ENCODE measurements at regions not wholly inside any gene's neighbourhood (a gene's known extent, or its start where the extent isn't known, plus 50 kb on each side); places are given as distances from the start of the nearest gene placed in this dataset.

GRCh38 chr5:36491856-36492255 is 114.5 kb upstream of the SLC1A3 start:
- no peaks in the 10 kb centered on the region for H3K9me3 ChIP-seq (replicated peaks in 1 of 2; ENCODE audit: control insufficient read depth in 1 of 2, insufficient read depth in 1 of 2, low read length in 2 of 2)
- H3K27ac ChIP-seq (ENCODE audit: low read depth in 1 of 2, low read length in 2 of 2): no peak overlapping the region
- H3K4me3 ChIP-seq (replicated peaks in 1 of 3; ENCODE audit: low read depth in 2 of 3, low read length in 3 of 3): no peak overlapping the region
- no peak for DNase-seq
- WGBS (ENCODE audit: insufficient coverage): 91% methylated on average over 5 of the region's 7 CpGs
- Mint-ChIP-seq H3K4me1 (no peaks in the 10 kb centered on the region), H3K27ac (peak overlapping the region in 1 of 7 donors; percentile 51), H3K9me3 (peaks cover 0 to 7% (median 0%) of the 10 kb centered on the region in 7 donors), H3K36me3 (no peaks in the 10 kb centered on the region), H3K27me3 (ENCODE audit: low read depth in 3 of 3) (peaks cover 0 to 2% (median 1%) of the 10 kb centered on the region in 3 donors), H3K4me3 (no peak overlapping the region)
- H3K79me2 ChIP-seq (ENCODE audit: insufficient read depth, low read length): no peaks in the 10 kb centered on the region
- no peaks in the 10 kb centered on the region for H3K36me3 ChIP-seq (replicated peaks in 1 of 2; ENCODE audit: control insufficient read depth in 1 of 2, insufficient read depth in 2 of 2, low read length in 2 of 2)
- no peak for TF ChIP-seq CTCF (IDR thresholded peaks at IDR 0.05)
- no peaks in the 10 kb centered on the region for H3K27me3 ChIP-seq (ENCODE audit: control insufficient read depth in 2 of 2, insufficient read depth in 2 of 2, low read length in 2 of 2)
- H3K4me1 ChIP-seq (ENCODE audit: control insufficient read depth in 1 of 2, insufficient read depth in 2 of 2, low read length in 2 of 2): no peaks in the 10 kb centered on the region
- no peak overlapping the region for H2AFZ ChIP-seq (ENCODE audit: insufficient read depth, low read depth, low read length, poor library complexity, severe bottlenecking)
- intact Hi-C loops (cut with micrococcal nuclease): no loop called here
- H3K4me2 ChIP-seq (replicated peaks; ENCODE audit: extremely low read depth, low read length, poor library complexity, severe bottlenecking): no peak overlapping the region
- H3K9ac ChIP-seq (ENCODE audit: insufficient read depth, low read length, poor library complexity, severe bottlenecking): no peak overlapping the region
- no peaks in the 10 kb centered on the region for H4K20me1 ChIP-seq (ENCODE audit: insufficient read depth, low read length)

GRCh38 chr5:36492984-36493654 is 113.3 kb upstream of the SLC1A3 start:
- no peak overlapping the region for H3K9ac ChIP-seq (ENCODE audit: insufficient read depth, low read length, poor library complexity, severe bottlenecking)
- Mint-ChIP-seq H3K4me1 (no peaks in the 10 kb centered on the region), H3K27me3 (ENCODE audit: low read depth in 3 of 3) (peaks cover 0 to 2% (median 1%) of the 10 kb centered on the region in 3 donors), H3K4me3 (peak overlapping the region in 1 of 2 donors; percentile 21), H3K27ac (peak overlapping the region in 1 of 7 donors; percentile 41), H3K36me3 (no peaks in the 10 kb centered on the region), H3K9me3 (peaks cover 0 to 3% (median 0%) of the 10 kb centered on the region in 7 donors)
- no peak overlapping the region for H3K4me3 ChIP-seq (replicated peaks in 1 of 3; ENCODE audit: low read depth in 2 of 3, low read length in 3 of 3)
- no peaks in the 10 kb centered on the region for H3K36me3 ChIP-seq (replicated peaks in 1 of 2; ENCODE audit: control insufficient read depth in 1 of 2, insufficient read depth in 2 of 2, low read length in 2 of 2)
- H3K79me2 ChIP-seq (ENCODE audit: insufficient read depth, low read length): no peaks in the 10 kb centered on the region
- no peak for DNase-seq
- H3K4me1 ChIP-seq (ENCODE audit: control insufficient read depth in 1 of 2, insufficient read depth in 2 of 2, low read length in 2 of 2): no peaks in the 10 kb centered on the region
- H3K4me2 ChIP-seq (replicated peaks; ENCODE audit: extremely low read depth, low read length, poor library complexity, severe bottlenecking): no peak overlapping the region
- H3K27me3 ChIP-seq (ENCODE audit: control insufficient read depth in 2 of 2, insufficient read depth in 2 of 2, low read length in 2 of 2): no peaks in the 10 kb centered on the region
- H2AFZ ChIP-seq (ENCODE audit: insufficient read depth, low read depth, low read length, poor library complexity, severe bottlenecking): no peak overlapping the region
- WGBS (ENCODE audit: insufficient coverage): 100% methylated on average over 1 of the region's 2 CpGs
- intact Hi-C loops (cut with micrococcal nuclease): no loop called here
- H3K27ac ChIP-seq (ENCODE audit: low read depth in 1 of 2, low read length in 2 of 2): no peak overlapping the region
- H4K20me1 ChIP-seq (ENCODE audit: insufficient read depth, low read length): no peaks in the 10 kb centered on the region
- no peaks in the 10 kb centered on the region for H3K9me3 ChIP-seq (replicated peaks in 1 of 2; ENCODE audit: control insufficient read depth in 1 of 2, insufficient read depth in 1 of 2, low read length in 2 of 2)
- no peak for TF ChIP-seq CTCF (IDR thresholded peaks at IDR 0.05)
